ENCODE measurements at regions not wholly inside any gene's neighbourhood (a gene's known extent, or its start where the extent isn't known, plus 50 kb on each side); places are given as distances from the start of the nearest gene placed in this dataset.

- TF ChIP-seq PAX5 (IDR thresholded peaks at IDR 0.05; ENCODE audit: insufficient read depth, low read length, severe bottlenecking) (no peak), POU2F2 (IDR thresholded peaks at IDR 0.05; ENCODE audit: low read depth, low read length) (no peak), SPI1 (IDR thresholded peaks at IDR 0.05; ENCODE audit: low read depth, low read length) (no peak), POLR2AphosphoS5 (IDR thresholded peaks at IDR 0.05; ENCODE audit: low read depth, low read length) (no peak), TAF1 (IDR thresholded peaks at IDR 0.05; ENCODE audit: low read depth, low read length) (no peak), POLR2A (IDR thresholded peaks at IDR 0.05; ENCODE audit: low read depth, low read length) (no peak)
- DNase-seq (ENCODE audit: insufficient read length, low spot score) (no peak), FAIRE-seq (no peak)
Measured at GRCh38 chr15:38890194-38890593, 325.6 kb upstream of the RASGRP1 start.

DNA sequence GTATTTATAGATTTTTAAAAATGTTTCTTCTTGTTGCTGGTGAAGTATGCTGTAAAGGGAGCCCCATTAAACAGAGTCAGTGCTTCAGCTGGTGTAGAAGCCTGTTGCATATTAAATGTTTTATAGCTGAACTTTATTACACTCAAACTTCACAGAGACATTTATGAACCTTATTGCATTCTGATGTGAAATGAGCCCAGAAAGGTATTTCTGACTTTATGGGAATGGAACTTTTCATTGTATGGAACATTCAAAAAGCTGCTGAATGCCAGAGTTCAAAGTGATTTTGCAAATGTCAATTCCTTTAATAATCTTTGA is 329.3 kb upstream of the RASGRP1 start:
- TF ChIP-seq POLR2A (IDR thresholded peaks at IDR 0.05; ENCODE audit: low read depth, low read length), result no peak
- no peak for TF ChIP-seq POLR2AphosphoS5 (IDR thresholded peaks at IDR 0.05; ENCODE audit: low read depth, low read length)
- no peak for TF ChIP-seq TAF1 (IDR thresholded peaks at IDR 0.05; ENCODE audit: low read depth, low read length)
- no peak for TF ChIP-seq POU2F2 (IDR thresholded peaks at IDR 0.05; ENCODE audit: low read depth, low read length)
- no peak for TF ChIP-seq PAX5 (IDR thresholded peaks at IDR 0.05; ENCODE audit: insufficient read depth, low read length, severe bottlenecking)
- no peak for TF ChIP-seq SPI1 (IDR thresholded peaks at IDR 0.05; ENCODE audit: low read depth, low read length)
- FAIRE-seq (no peak), DNase-seq (ENCODE audit: insufficient read length, low spot score) (no peak)

DNA sequence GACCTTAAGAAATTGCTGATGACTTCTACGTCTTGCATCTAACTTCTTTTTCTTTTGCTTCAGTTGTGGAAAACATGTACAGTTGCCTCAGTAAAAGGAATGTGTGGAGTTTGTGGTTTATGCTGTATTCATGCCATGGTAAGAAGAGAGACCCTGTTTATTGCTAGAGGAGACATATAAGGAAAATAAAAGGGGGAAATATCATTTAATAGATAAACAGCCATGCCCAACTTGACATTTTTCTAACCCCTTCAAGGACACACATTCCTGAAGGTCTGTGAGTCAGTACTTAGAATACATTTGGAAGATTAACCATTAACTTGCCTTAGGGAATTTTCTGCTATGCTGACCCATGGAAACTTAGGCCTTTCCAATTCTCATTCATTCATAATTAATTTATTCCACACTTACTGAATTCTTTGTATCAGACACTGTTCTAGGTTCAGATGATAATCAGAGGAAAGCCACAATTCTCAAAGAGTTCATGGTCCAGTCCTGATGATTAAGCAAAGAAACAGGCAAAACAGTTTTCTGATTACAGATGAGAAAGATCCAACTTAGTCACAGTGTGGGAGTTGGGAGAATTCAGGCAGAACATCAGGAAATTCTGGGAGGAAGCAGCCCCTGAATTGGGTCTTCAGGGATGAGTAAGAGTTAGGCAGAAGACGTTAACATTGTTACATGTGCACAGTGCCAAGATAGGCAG is 329.8 kb upstream of the RASGRP1 start:
- DNase-seq (ENCODE audit: insufficient read length, low spot score), result no peak
- TF ChIP-seq POLR2AphosphoS5 (IDR thresholded peaks at IDR 0.05; ENCODE audit: low read depth, low read length) (no peak), POU2F2 (IDR thresholded peaks at IDR 0.05; ENCODE audit: low read depth, low read length) (no peak), POLR2A (IDR thresholded peaks at IDR 0.05; ENCODE audit: low read depth, low read length) (no peak), TAF1 (IDR thresholded peaks at IDR 0.05; ENCODE audit: low read depth, low read length) (no peak), PAX5 (IDR thresholded peaks at IDR 0.05; ENCODE audit: insufficient read depth, low read length, severe bottlenecking) (no peak), SPI1 (IDR thresholded peaks at IDR 0.05; ENCODE audit: low read depth, low read length) (no peak)
- no peak for FAIRE-seq

DNA sequence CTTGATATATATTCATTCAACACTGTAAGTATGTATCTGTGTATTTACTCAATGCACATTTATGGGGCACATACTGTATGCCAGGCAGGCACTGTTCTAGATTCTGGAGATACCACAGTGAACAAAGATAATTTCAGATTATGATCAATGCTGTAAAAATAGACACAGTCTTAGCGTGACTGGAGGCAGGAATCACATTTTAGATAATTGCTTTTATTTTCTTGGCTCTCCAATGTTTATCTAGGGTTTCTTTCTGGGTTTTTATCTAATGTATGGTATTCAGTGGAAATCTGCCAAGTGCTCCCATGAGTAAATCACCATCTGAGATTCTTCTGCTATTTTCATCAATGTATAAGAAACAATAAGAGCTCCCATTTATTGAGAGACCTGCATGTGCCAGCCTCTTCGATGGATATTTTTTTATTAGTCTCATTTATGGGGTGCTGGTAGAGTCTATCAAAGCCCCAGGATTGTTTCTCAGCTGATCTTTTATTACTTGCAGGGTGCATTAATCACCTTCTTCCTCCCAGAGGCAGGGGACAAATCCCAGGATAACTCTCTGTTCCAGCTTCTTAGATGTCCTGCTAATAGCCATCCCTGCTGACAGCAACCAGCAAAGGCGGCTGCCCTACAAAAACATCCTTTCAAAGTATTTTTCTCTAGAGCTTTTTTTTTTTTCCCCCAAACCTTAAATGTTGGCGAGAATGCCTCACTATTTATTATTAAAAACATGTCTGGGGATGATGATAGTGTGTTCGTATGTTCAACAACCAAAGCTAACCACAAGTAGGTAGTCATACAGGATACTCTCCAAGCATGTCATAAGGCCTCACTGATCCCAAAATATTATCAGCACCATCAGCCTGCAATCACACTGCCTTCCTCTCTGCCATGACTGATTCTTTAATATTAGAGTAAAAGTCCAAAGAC is 331.0 kb upstream of the RASGRP1 start:
- FAIRE-seq (no peak), DNase-seq (ENCODE audit: insufficient read length, low spot score) (no peak)
- TF ChIP-seq POU2F2 (IDR thresholded peaks at IDR 0.05; ENCODE audit: low read depth, low read length), result no peak
- no peak for TF ChIP-seq POLR2AphosphoS5 (IDR thresholded peaks at IDR 0.05; ENCODE audit: low read depth, low read length)
- no peak for TF ChIP-seq SPI1 (IDR thresholded peaks at IDR 0.05; ENCODE audit: low read depth, low read length)

DNA sequence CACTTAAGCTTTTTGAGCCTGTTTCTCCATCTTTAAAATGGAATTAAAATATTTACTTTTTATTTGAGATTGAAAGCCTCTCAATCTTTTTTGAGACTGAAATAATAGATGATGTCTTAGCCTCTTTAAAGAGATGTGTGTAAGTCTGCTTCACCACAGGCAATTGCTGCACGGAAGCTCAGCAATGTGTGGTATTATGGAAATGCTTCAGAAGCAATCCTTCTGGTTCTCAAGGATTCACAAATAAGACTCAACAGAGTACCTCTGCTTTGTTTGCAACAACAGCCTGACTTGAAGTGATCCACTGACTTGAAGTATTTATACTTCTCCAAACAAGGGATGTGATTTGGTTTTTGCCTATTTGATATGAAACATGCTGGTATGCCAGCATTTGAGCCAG is 332.0 kb upstream of the RASGRP1 start:
- FAIRE-seq, result no peak
- no peak for TF ChIP-seq PAX5 (IDR thresholded peaks at IDR 0.05; ENCODE audit: insufficient read depth, low read length, severe bottlenecking)
- no peak for TF ChIP-seq TAF1 (IDR thresholded peaks at IDR 0.05; ENCODE audit: low read depth, low read length)
- TF ChIP-seq POLR2A (IDR thresholded peaks at IDR 0.05; ENCODE audit: low read depth, low read length), result no peak
- TF ChIP-seq POU2F2 (IDR thresholded peaks at IDR 0.05; ENCODE audit: low read depth, low read length), result no peak
- no peak for TF ChIP-seq POLR2AphosphoS5 (IDR thresholded peaks at IDR 0.05; ENCODE audit: low read depth, low read length)
- TF ChIP-seq SPI1 (IDR thresholded peaks at IDR 0.05; ENCODE audit: low read depth, low read length), result no peak

GRCh38 chr15:38897551-38897950 is 332.9 kb upstream of the RASGRP1 start:
- no peak for DNase-seq (ENCODE audit: insufficient read length, low spot score)
- TF ChIP-seq POU2F2 (IDR thresholded peaks at IDR 0.05; ENCODE audit: low read depth, low read length), result no peak
- TF ChIP-seq TAF1 (IDR thresholded peaks at IDR 0.05; ENCODE audit: low read depth, low read length), result no peak
- TF ChIP-seq POLR2A (IDR thresholded peaks at IDR 0.05; ENCODE audit: low read depth, low read length), result no peak
- no peak for FAIRE-seq

More for the DNA sequence above, 332.0 kb upstream of the RASGRP1 start:
- DNase-seq (ENCODE audit: insufficient read length, low spot score), result no peak

DNA sequence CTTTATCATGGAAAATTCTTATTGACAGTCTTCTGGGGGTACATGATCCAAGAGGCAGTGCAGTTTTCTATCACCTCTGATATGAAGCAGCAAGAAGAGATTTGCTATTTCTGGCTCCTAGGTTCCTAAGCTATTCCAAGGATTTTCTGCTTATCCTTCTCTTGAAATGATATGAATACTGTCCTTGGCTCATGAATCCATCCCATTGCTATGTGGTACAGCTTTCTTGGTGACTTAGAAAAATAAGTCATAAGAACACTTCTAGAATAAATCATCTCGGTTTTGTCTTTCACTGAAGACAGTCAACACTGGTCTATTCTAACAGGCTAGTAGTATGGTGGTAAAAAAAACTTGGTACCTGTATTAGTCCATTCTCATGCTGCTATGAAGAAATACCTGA is 333.6 kb upstream of the RASGRP1 start:
- no peak for TF ChIP-seq POU2F2 (IDR thresholded peaks at IDR 0.05; ENCODE audit: low read depth, low read length)
- TF ChIP-seq SPI1 (IDR thresholded peaks at IDR 0.05; ENCODE audit: low read depth, low read length), result no peak
- TF ChIP-seq TAF1 (IDR thresholded peaks at IDR 0.05; ENCODE audit: low read depth, low read length), result no peak
- TF ChIP-seq POLR2AphosphoS5 (IDR thresholded peaks at IDR 0.05; ENCODE audit: low read depth, low read length), result no peak
- TF ChIP-seq PAX5 (IDR thresholded peaks at IDR 0.05; ENCODE audit: insufficient read depth, low read length, severe bottlenecking), result no peak
- no peak for DNase-seq (ENCODE audit: insufficient read length, low spot score)
- no peak for FAIRE-seq

DNA sequence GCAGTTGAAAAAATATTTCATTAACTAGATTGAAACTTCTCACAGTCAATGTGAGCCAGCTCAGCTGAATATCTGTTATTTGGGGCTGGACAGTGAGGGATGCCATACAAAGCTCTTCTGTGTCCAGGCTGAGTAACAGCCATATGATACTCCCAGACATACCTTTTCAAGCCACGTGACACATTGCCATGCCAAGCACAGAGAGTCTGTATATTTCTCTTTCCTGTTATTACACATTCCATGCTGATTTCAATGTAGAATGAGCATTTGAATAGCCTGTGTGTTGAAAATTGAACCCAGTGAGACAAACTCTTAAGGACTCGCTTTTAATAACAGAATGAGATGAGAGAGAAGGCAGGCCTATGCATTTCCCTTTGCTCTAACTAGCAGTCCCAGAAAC is 334.7 kb upstream of the RASGRP1 start:
- no peak for DNase-seq (ENCODE audit: insufficient read length, low spot score)
- TF ChIP-seq POLR2A (IDR thresholded peaks at IDR 0.05; ENCODE audit: low read depth, low read length), result no peak
- no peak for TF ChIP-seq POLR2AphosphoS5 (IDR thresholded peaks at IDR 0.05; ENCODE audit: low read depth, low read length)
- TF ChIP-seq PAX5 (IDR thresholded peaks at IDR 0.05; ENCODE audit: insufficient read depth, low read length, severe bottlenecking), result no peak
- TF ChIP-seq SPI1 (IDR thresholded peaks at IDR 0.05; ENCODE audit: low read depth, low read length), result no peak
- no peak for TF ChIP-seq TAF1 (IDR thresholded peaks at IDR 0.05; ENCODE audit: low read depth, low read length)
- TF ChIP-seq POU2F2 (IDR thresholded peaks at IDR 0.05; ENCODE audit: low read depth, low read length), result no peak
- FAIRE-seq, result no peak

DNA sequence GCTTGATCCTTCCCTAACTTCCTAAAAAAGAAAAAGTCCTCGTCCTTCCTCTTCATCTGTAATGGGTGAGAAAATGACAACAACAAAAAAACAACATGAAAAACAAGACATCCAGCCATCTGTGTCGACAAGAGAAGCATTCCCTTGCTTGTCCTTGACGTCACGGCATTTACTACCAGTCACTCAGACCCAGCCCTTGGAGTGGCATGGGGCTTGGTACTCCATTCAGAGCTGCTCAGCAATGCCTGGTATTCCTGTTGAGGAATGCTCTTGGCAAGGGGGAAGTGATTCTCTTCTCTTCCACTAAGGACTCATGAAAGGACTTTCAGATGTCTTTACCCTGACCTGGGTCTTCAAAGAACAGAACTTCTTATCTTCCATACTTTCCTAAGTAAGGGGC is 339.7 kb upstream of the RASGRP1 start:
- FAIRE-seq (no peak), DNase-seq (ENCODE audit: insufficient read length, low spot score) (no peak)
- no peak for TF ChIP-seq POU2F2 (IDR thresholded peaks at IDR 0.05; ENCODE audit: low read depth, low read length)
- no peak for TF ChIP-seq POLR2A (IDR thresholded peaks at IDR 0.05; ENCODE audit: low read depth, low read length)
- TF ChIP-seq TAF1 (IDR thresholded peaks at IDR 0.05; ENCODE audit: low read depth, low read length), result no peak
- no peak for TF ChIP-seq SPI1 (IDR thresholded peaks at IDR 0.05; ENCODE audit: low read depth, low read length)
- no peak for TF ChIP-seq PAX5 (IDR thresholded peaks at IDR 0.05; ENCODE audit: insufficient read depth, low read length, severe bottlenecking)
- TF ChIP-seq POLR2AphosphoS5 (IDR thresholded peaks at IDR 0.05; ENCODE audit: low read depth, low read length), result no peak
